Peyer's patch (tissue), 4 donors: ENCODE measurements at regions not wholly inside any gene's neighbourhood (a gene's known extent, or its start where the extent isn't known, plus 50 kb on each side); places are given as distances from the start of the nearest gene placed in this dataset.
"Not testable (repeated sequence)": the region's sequence is repeated elsewhere in the genome, so short reads cannot be mapped to it uniquely, and the experiment has no call there.

Source experiments
- POLR2A ChIP-seq, 2 donors: fragments of 450-650 bp; IDR thresholded peaks; one replicate each; pipeline ENCODE4 v1.5.1; 2017; ENCODE audit warnings: antibody characterized with exemption in 2 of 2, mild to moderate bottlenecking in 2 of 2, moderate library complexity in 2 of 2
- TF ChIP-seq, protein P1 (sequence below), 6 experiments: fragments of 450-650 bp in 4 of 6; fragments of 200-600 bp in 2 of 6; sonication (generic) in 1 of 6; IDR thresholded peaks; one replicate each; pipeline ENCODE4 v1.5.1; 2017 to 2019; ENCODE audit warnings: antibody characterized with exemption in 6 of 6, mild to moderate bottlenecking in 3 of 6, moderate library complexity in 1 of 6

DNA sequence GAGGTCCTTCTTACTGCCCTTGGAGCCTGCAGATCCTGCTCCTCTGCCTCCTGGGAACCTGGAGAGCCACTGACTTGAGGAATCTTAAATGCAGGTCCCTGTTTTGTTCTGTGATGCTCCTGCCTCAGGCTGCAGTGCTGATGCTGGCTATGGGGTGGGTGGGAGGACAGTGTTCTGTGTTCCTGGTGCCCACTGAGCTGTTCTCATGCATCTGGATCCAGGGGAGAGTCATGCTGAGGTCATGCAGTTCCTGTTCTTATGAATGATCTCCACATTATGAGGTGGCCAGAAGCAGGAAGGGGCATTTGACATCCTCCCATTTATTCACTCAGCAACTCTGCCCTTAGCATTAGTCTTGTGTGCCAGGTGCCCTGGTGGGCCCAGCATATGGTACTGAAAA, 113.5 kb upstream of the KCNJ18 start:
- not testable (repeated sequence) for TF ChIP-seq POLR2A (IDR thresholded peaks at IDR 0.05)
- TF ChIP-seq, protein P1, sequence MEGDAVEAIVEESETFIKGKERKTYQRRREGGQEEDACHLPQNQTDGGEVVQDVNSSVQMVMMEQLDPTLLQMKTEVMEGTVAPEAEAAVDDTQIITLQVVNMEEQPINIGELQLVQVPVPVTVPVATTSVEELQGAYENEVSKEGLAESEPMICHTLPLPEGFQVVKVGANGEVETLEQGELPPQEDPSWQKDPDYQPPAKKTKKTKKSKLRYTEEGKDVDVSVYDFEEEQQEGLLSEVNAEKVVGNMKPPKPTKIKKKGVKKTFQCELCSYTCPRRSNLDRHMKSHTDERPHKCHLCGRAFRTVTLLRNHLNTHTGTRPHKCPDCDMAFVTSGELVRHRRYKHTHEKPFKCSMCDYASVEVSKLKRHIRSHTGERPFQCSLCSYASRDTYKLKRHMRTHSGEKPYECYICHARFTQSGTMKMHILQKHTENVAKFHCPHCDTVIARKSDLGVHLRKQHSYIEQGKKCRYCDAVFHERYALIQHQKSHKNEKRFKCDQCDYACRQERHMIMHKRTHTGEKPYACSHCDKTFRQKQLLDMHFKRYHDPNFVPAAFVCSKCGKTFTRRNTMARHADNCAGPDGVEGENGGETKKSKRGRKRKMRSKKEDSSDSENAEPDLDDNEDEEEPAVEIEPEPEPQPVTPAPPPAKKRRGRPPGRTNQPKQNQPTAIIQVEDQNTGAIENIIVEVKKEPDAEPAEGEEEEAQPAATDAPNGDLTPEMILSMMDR (IDR thresholded peaks at IDR 0.05), result not testable (repeated sequence)
